ENCODE measurements at regions not wholly inside any gene's neighbourhood (a gene's known extent, or its start where the extent isn't known, plus 50 kb on each side); places are given as distances from the start of the nearest gene placed in this dataset.
"Not testable (repeated sequence)": the region's sequence is repeated elsewhere in the genome, so short reads cannot be mapped to it uniquely, and the experiment has no call there.

- not testable (repeated sequence) for TF ChIP-seq CTCF (IDR thresholded peaks at IDR 0.05; ENCODE audit: low read length); EZH2 (optimal IDR thresholded peaks at IDR 0.05; ENCODE audit: low read depth, low read length); EZH2phosphoT487 (IDR thresholded peaks at IDR 0.05; ENCODE audit: low read length)
Measured at GRCh38 chr5:42115721-42116120, 190.6 kb downstream of the FBXO4 start.
